PC-9 (cell line): ENCODE measurements at regions not wholly inside any gene's neighbourhood (a gene's known extent, or its start where the extent isn't known, plus 50 kb on each side); places are given as distances from the start of the nearest gene placed in this dataset.

Experiments
- CTCF ChIP-seq: fragments of 200-600 bp; sonication (generic); conservative IDR thresholded peaks from 2 replicates; pipeline ENCODE4 v1.6.1; 2017; ENCODE audit warnings: mixed run types, antibody characterized with exemption, mild to moderate bottlenecking, moderate library complexity
- EZH2 ChIP-seq: fragments of 200-600 bp; sonication (generic); IDR thresholded peaks from 2 replicates; pipeline ENCODE4 v1.8.0; 2017; ENCODE audit warnings: antibody characterized with exemption, low read depth

GRCh38 chr5:13460587-13460986 is 483.9 kb downstream of the DNAH5 start:
- no peak for TF ChIP-seq CTCF
- no peak for TF ChIP-seq EZH2
